HG03460 (cell line): ENCODE measurements at regions not wholly inside any gene's neighbourhood (a gene's known extent, or its start where the extent isn't known, plus 50 kb on each side); places are given as distances from the start of the nearest gene placed in this dataset.
"Not testable (repeated sequence)": the region's sequence is repeated elsewhere in the genome, so short reads cannot be mapped to it uniquely, and the experiment has no call there.

Source experiments
- ATAC-seq: cut with Tn5 transposase; IDR thresholded peaks from one replicate; pipeline ENCODE4 v1.9.1; 2021; ENCODE audit not compliant: unreplicated experiment

GRCh38 chr1:67482733-67483482 is 52.7 kb upstream of the SERBP1 start:
- ATAC-seq = no peak

DNA sequence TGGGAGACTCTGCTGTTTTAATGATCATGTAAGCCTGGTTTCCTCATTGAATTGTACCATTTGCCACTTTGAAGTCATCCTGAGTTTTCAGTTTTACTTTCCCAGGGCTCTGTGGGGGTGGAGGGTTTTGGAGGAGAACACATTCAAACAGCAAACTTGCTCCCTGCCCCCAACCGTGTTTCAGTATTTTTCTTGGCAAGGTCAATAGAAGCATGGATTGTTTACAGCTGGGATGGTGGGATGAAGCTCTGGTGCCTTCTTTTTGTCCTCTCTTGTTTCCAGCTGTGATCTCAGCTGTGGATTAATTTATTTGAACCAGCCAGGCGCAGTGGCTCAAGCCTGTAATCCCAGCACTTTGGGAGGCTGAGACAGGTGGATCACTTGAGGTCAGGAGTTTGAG is 54.3 kb upstream of the SERBP1 start:
- ATAC-seq = no peak

GRCh38 chr1:67485046-67485811 is 55.0 kb upstream of the SERBP1 start:
- no peak for ATAC-seq

- no peak for ATAC-seq
Observed at GRCh38 chr1:67489643-67490042, 59.4 kb upstream of the SERBP1 start.

GRCh38 chr1:67491280-67491679 is 61.1 kb upstream of the SERBP1 start:
- ATAC-seq = no peak

GRCh38 chr1:67493148-67493547 is 62.9 kb upstream of the SERBP1 start:
- ATAC-seq = no peak

- ATAC-seq = no peak
Observed at GRCh38 chr1:67495327-67495726, 65.1 kb upstream of the SERBP1 start.

GRCh38 chr1:67496329-67496728 is 66.1 kb upstream of the SERBP1 start:
- no peak for ATAC-seq

DNA sequence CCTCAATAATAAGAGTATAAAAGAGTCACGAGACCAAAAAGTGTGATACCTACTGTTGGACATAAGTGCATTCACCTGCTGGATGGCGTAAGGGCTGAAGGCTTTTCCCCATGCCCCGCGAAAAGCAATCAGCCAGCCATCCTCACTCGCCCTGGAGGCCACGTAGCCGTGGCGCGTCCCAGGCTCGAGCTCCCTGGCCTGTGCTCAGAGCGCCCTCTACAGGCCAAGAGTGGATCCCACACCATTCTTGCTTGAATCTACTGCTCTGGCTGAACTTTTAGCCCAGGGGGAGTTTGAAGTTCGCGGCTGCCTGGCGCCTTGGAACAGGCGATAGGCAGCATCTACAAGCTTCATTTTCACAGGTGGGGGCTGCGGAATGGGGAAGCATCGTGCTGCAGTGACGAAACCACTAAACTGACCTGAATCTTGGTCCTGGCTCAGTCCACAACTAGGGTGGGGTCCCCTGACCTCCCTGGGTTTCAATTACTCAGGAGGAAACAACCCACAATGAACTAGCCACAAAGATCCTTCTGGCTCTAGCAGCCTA is 70.3 kb upstream of the SERBP1 start:
- ATAC-seq = peak; percentile 99

GRCh38 chr1:67503974-67504373 is 73.8 kb upstream of the SERBP1 start:
- no peak for ATAC-seq

GRCh38 chr1:67513392-67514294 is 83.4 kb upstream of the SERBP1 start:
- not testable (repeated sequence) for ATAC-seq

DNA sequence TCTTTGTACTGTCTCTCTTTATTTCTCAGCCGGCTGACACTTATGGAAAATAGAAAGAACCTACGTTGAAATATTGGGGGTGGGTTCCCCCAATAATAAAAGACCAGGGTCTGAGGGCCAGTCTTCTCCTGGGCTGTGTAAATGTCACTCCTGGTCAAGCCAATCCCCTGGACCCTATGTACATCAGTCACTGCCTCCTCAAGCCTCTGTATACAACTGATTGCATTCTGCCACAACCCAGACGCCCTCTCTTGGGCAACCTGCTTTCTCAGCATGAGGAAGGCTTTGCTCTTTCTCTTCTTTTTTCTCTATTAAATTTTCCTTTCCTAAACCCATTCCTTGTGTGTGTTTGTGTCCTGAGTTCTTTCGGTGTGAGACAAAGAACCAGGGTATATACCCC is 84.1 kb upstream of the SERBP1 start:
- ATAC-seq = no peak

DNA sequence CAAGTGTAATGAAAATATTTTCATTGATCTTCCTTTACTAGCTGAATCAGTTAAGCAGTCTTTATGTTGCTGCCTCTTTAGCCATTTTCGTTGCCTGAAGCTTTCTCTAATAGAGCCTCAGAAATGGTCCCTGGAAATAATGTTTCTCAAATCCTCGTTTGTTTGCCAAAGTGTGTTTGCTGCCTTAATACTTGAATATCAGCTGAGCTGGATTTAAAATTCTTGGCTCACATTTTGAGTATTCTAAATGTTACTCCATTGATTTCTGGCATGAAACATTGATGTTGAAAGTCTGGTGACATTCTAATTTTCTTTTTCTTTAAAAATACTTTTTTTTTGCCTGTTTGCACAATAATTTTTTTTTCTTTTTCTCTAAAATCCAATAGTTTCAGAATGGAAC is 84.6 kb upstream of the SERBP1 start:
- no peak for ATAC-seq

- ATAC-seq = no peak
Observed at GRCh38 chr1:67515324-67516080, 85.3 kb upstream of the SERBP1 start.

- ATAC-seq = no peak
Observed at GRCh38 chr1:67517046-67517445, 86.8 kb upstream of the SERBP1 start.

- no peak for ATAC-seq
Observed at GRCh38 chr1:67522001-67522441, 91.8 kb upstream of the SERBP1 start.

DNA sequence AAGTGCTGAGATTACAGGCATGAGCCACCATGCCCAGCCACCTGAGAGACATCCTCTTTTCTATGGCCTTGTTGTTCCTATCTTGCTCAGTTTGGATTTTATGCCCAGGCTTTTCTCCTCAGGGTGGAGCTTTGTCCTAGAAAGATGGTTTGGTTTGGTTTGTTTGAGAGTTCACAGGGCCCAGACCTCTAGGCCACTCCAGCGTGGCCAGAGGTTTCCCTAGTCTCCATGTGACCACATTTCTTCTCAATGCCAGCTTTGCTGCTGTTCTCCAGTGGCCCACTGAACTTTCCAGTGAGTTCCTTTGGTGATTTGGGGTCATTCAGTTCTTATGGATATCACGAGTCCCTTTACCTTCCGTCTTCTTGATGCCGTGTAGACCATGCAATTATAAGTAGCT is 92.6 kb upstream of the SERBP1 start:
- ATAC-seq = no peak

DNA sequence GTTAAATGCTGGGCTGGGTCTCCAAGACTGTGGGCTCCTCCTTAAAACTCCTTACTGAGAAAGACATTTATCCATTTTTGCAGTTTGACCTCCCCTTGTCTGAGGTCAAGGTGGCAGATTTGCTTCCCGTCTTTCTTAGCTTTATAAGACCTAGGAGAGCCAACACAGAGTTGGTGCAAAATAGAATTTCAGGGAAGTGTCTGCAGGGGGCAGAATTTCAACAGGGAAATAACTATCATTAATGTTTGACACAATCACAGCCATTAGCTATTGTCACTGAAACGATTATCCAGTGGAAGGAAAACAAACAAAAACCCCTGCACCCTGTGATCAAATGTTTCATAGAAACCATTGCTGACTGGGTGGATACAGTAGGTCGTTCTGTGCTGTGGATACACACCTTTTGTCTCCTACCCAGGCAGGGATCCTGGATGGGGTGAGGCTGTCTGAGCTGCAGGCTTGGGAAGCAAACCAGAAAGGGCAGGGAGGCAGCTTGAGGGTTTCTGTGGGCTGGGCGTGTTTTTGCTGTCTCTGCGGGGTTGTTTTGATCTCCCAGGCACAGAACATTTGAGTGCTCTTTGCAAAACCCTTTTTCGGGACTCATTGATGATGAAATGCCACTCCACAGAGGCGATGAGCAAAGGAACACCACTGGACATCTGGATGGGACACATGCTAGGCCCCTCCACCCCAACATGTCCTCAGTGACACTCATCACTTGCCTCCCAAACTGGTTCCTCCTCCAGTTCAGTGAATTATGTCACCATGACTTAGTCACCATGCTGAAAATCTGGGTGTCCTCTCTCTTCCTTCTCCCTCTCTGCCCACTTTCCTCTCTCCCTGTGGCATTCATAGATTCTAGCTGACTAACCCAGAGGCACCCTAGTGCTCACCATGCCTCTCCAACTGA is 94.2 kb upstream of the SERBP1 start:
- no peak for ATAC-seq

DNA sequence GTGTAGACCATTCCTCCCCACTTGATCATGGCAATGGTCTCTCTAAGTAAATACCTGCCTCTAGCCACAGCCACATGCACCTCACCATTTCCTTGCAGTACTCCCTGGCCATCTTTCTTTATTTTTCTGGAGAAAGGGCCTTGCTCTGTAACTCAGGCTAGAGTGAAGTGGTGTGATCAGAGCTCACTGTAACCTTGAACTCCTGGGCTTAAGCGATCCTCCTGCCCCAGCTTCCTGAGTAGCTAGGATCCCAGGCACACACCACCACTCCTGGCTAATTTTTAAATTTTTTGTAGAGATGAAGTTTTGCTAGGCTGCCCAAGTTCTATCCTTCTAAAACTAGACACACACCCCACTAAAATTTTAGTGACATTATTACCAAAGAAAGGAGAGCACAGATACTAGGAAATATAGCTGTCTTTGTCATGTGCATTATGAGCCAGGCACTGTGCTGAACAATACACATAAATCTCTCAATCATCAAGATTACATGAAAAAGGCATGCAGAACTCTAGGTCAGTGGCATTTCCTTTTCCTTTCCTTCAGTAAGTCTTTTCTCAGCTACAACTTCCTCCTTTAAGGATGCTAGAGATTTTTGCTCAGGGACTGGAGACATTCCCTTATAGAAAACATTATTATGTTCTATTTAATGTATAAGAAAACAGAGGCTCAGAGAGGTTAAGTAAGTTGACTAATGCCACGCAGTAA is 95.0 kb upstream of the SERBP1 start:
- no peak for ATAC-seq
